H1 (cell line): ENCODE measurements at regions not wholly inside any gene's neighbourhood (a gene's known extent, or its start where the extent isn't known, plus 50 kb on each side); places are given as distances from the start of the nearest gene placed in this dataset.
A peak's percentile ranks its signal among the peaks of the same experiment; 100 is the strongest.
"Not testable (repeated sequence)": the region's sequence is repeated elsewhere in the genome, so short reads cannot be mapped to it uniquely, and the experiment has no call there.

Source experiments
- CTCF ChIA-PET: fragments of 300-600 bp; sonication (Branson Sonifier 250); formaldehyde crosslinking; loops from one replicate; lab custom pipeline; 2021; ENCODE audit not compliant: partially characterized antibody; lab: Charles Lee
- POLR2A ChIA-PET: fragments of 300-600 bp; sonication (Branson Sonifier 250); formaldehyde crosslinking; loops from one replicate; lab custom pipeline; 2021; ENCODE audit warnings: inconsistent platforms; ENCODE audit not compliant: partially characterized antibody; lab: Charles Lee
- DNase-seq, 2 experiments: peaks; one replicate each; pipeline versions ENCODE4 v3.0.0 to v3.0.0-alpha.2; 2010 to 2022; ENCODE audit warnings: low spot score in 2 of 2, low read depth in 1 of 2, mixed read lengths in 1 of 2
- FAIRE-seq: peaks from 2 replicates; lab custom pipeline; 2011; peaks lifted over from hg19 to GRCh38; lab: Jason Lieb, UNC
- H2AFZ ChIP-seq: 2 replicates; pipeline ENCODE4 v1.8.1; 2012; ENCODE audit warnings: low read length, inconsistent platforms
- H2AK5ac ChIP-seq: 2 replicates; pipeline ENCODE4 v1.6.1; 2013; ENCODE audit warnings: low read depth, low read length
- H2BK120ac ChIP-seq: replicated peaks from 2 replicates; pipeline ENCODE3; 2013; ENCODE audit warnings: low read depth, low read length, inconsistent platforms
- H2BK12ac ChIP-seq: 2 replicates; pipeline ENCODE4 v1.6.1; 2013; ENCODE audit warnings: low read depth, low read length
- H2BK15ac ChIP-seq: 2 replicates; pipeline ENCODE4 v1.6.1; 2013; ENCODE audit warnings: low read length
- H2BK20ac ChIP-seq: 2 replicates; pipeline ENCODE4 v1.6.1; 2013; ENCODE audit warnings: low read length
- H2BK5ac ChIP-seq: 2 replicates; pipeline ENCODE4 v1.6.1; 2013; ENCODE audit warnings: low read depth, low read length
- H3K14ac ChIP-seq: 2 replicates; pipeline ENCODE4 v1.6.1; 2013; ENCODE audit warnings: inconsistent platforms; ENCODE audit not compliant: insufficient read length
- H3K18ac ChIP-seq: 2 replicates; pipeline ENCODE4 v1.6.1; 2013; ENCODE audit warnings: low read length; ENCODE audit errors: extremely low read depth
- H3K23ac ChIP-seq: 2 replicates; pipeline ENCODE4 v1.6.1; 2013; ENCODE audit warnings: inconsistent platforms; ENCODE audit not compliant: insufficient read length
- H3K23me2 ChIP-seq: 2 replicates; pipeline ENCODE4 v1.6.1; 2013; ENCODE audit warnings: low read depth, low read length
- H3K27ac ChIP-seq: 2 replicates; pipeline ENCODE4 v1.6.1; 2011; ENCODE audit warnings: low read depth, low read length, inconsistent platforms
- H3K27me3 ChIP-seq, 4 experiments: replicated peaks in 1 of 4; 1 replicate in 1 of 4; 2 replicates in 3 of 4; pipeline versions ENCODE4 v1.6.1 to v1.8.1; 2011 to 2013; ENCODE audit warnings: low read length in 3 of 4, mild to moderate bottlenecking in 3 of 4, inconsistent platforms in 2 of 4, mixed read lengths in 2 of 4, moderate library complexity in 1 of 4; ENCODE audit not compliant: control insufficient read depth in 3 of 4, insufficient read depth in 3 of 4; ENCODE audit errors: extremely low read depth in 1 of 4
- H3K36me3 ChIP-seq, 4 experiments: 2 replicates each; pipeline versions ENCODE4 v1.6.1 to v1.8.1; 2011 to 2013; ENCODE audit warnings: mild to moderate bottlenecking in 4 of 4, low read length in 3 of 4, moderate library complexity in 2 of 4, control low read depth in 1 of 4, inconsistent platforms in 1 of 4; ENCODE audit not compliant: insufficient read depth in 4 of 4, control insufficient read depth in 2 of 4
- H3K4ac ChIP-seq: replicated peaks from 2 replicates; pipeline ENCODE3; 2013; ENCODE audit warnings: low read length, low read depth, mixed read lengths, inconsistent platforms; ENCODE audit not compliant: insufficient read length
- H3K4me1 ChIP-seq, 4 experiments: replicated peaks in 1 of 4; 1 replicate in 1 of 4; 2 replicates in 3 of 4; pipeline versions ENCODE4 v1.6.1 to v1.8.1; 2011 to 2013; ENCODE audit warnings: low read length in 3 of 4, inconsistent platforms in 2 of 4, mixed read lengths in 1 of 4; ENCODE audit not compliant: insufficient read depth in 4 of 4, control insufficient read depth in 3 of 4
- H3K4me2 ChIP-seq, 2 experiments: 2 replicates each; pipeline versions ENCODE4 v1.6.1 to v1.8.1; 2011 to 2013; ENCODE audit warnings: low read depth in 2 of 2, low read length in 2 of 2, control low read depth in 1 of 2, inconsistent platforms in 1 of 2, mild to moderate bottlenecking in 1 of 2; ENCODE audit not compliant: insufficient read depth in 1 of 2
- H3K4me3 ChIP-seq, 4 experiments: fragments of 200-600, 300-600 bp in 1 of 4; sonication (generic), shearing (Covaris generic), sonication (Bioruptor Twin) in 1 of 4; 2 replicates each; pipeline versions ENCODE4 v1.5.1 to v1.8.1; 2011 to 2016; ENCODE audit warnings: low read length in 4 of 4, low read depth in 3 of 4, control low read depth in 2 of 4, inconsistent platforms in 2 of 4, mild to moderate bottlenecking in 2 of 4, mixed read lengths in 1 of 4, moderate library complexity in 1 of 4; ENCODE audit not compliant: insufficient read depth in 2 of 4; ENCODE audit errors: extremely low read depth in 1 of 4
- H3K56ac ChIP-seq: replicated peaks from 2 replicates; pipeline ENCODE3; 2013; ENCODE audit warnings: low read depth, mild to moderate bottlenecking, mixed read lengths, low read length, inconsistent platforms; ENCODE audit not compliant: insufficient read length
- H3K79me1 ChIP-seq: 2 replicates; pipeline ENCODE4 v1.6.1; 2013; ENCODE audit warnings: low read depth, low read length, control low read depth
- H3K79me2 ChIP-seq, 2 experiments: 2 replicates each; pipeline versions ENCODE4 v1.6.1 to v1.8.1; 2012 to 2013; ENCODE audit warnings: low read length in 2 of 2, mild to moderate bottlenecking in 2 of 2, inconsistent platforms in 1 of 2; ENCODE audit not compliant: insufficient read depth in 2 of 2, control insufficient read depth in 1 of 2
- H3K9ac ChIP-seq, 4 experiments: replicated peaks in 1 of 4; 1 replicate in 1 of 4; 2 replicates in 3 of 4; pipeline versions ENCODE4 v1.6.1 to v1.8.1; 2011 to 2013; ENCODE audit warnings: low read depth in 3 of 4, low read length in 3 of 4, control low read depth in 2 of 4, mild to moderate bottlenecking in 2 of 4, moderate library complexity in 2 of 4, inconsistent platforms in 1 of 4; ENCODE audit errors: extremely low read depth in 1 of 4
- H3K9me3 ChIP-seq, 2 experiments: 2 replicates each; pipeline versions ENCODE4 v1.6.1 to v1.8.1; 2012 to 2013; ENCODE audit warnings: mild to moderate bottlenecking in 2 of 2, moderate library complexity in 2 of 2, control low read depth in 1 of 2, inconsistent platforms in 1 of 2, low read depth in 1 of 2, low read length in 1 of 2, mixed read lengths in 1 of 2; ENCODE audit not compliant: insufficient read depth in 2 of 2
- H4K20me1 ChIP-seq, 2 experiments: replicated peaks in 1 of 2; 2 replicates each; pipeline versions ENCODE3 to v1.8.1; 2011 to 2013; ENCODE audit warnings: inconsistent platforms in 2 of 2, low read length in 2 of 2, mild to moderate bottlenecking in 1 of 2; ENCODE audit not compliant: insufficient read depth in 2 of 2, control insufficient read depth in 1 of 2
- H4K5ac ChIP-seq: 2 replicates; pipeline ENCODE4 v1.6.1; 2013; ENCODE audit warnings: low read length, low read depth, mixed read lengths, inconsistent platforms; ENCODE audit not compliant: insufficient read length
- H4K8ac ChIP-seq: 2 replicates; pipeline ENCODE4 v1.8.0; 2013; ENCODE audit warnings: mild to moderate bottlenecking, moderate library complexity, low read length, inconsistent platforms; ENCODE audit not compliant: insufficient read depth; ENCODE audit errors: extremely low read depth
- H4K91ac ChIP-seq: replicated peaks from 2 replicates; pipeline ENCODE3; 2013; ENCODE audit warnings: low read length, mixed read lengths, inconsistent platforms; ENCODE audit not compliant: insufficient read length
- WGBS, 2 experiments: shearing (Covaris generic) in 1 of 2; methylation state at CpG; one replicate each; pipeline versions ENCODE4 v1.1.6 to v1.1.7; 2013 to 2015; ENCODE audit warnings: low lambda C conversion rate in 2 of 2, mixed read lengths in 2 of 2, inconsistent platforms in 1 of 2, low coverage in 1 of 2, missing lambda C conversion rate in 1 of 2; ENCODE audit not compliant: insufficient replicate concordance in 2 of 2, insufficient coverage in 1 of 2, insufficient read length in 1 of 2; ENCODE audit errors: extremely low coverage in 1 of 2, missing lambda C conversion rate in 1 of 2; 5-methylcytosine and 5-hydroxymethylcytosine counted together

- 8% methylated on average over 6 of the region's 6 CpGs; no CpG with 5 or more reads in 1 of the 2 experiments for WGBS, 2 experiments
- H3K4me1 ChIP-seq, H2AK5ac ChIP-seq, H3K79me1 ChIP-seq, POLR2A ChIA-PET, H4K5ac ChIP-seq, H4K20me1 ChIP-seq, H3K4me3 ChIP-seq, H4K8ac ChIP-seq, H3K27me3 ChIP-seq, H2BK5ac ChIP-seq, H2BK20ac ChIP-seq, H3K9me3 ChIP-seq, H2BK120ac ChIP-seq, H3K4ac ChIP-seq, H3K36me3 ChIP-seq, H3K23ac ChIP-seq, H3K56ac ChIP-seq, H2BK15ac ChIP-seq, H4K91ac ChIP-seq, H3K14ac ChIP-seq, H3K9ac ChIP-seq, FAIRE-seq, H3K79me2 ChIP-seq, H2AFZ ChIP-seq, CTCF ChIA-PET, H3K18ac ChIP-seq, H2BK12ac ChIP-seq, H3K23me2 ChIP-seq, H3K27ac ChIP-seq: not testable (repeated sequence)
- DNase-seq: peak in 1 of 2 experiments; percentile 43
- H3K4me2 ChIP-seq: peak overlapping the region in 1 of 2 experiments; percentile 45; a peak in 1 of 4 replicates
Observed at GRCh38 chrX:64657229-64657628, 262.0 kb upstream of the MTMR8 start.
